ENCODE measurements at regions not wholly inside any gene's neighbourhood (a gene's known extent, or its start where the extent isn't known, plus 50 kb on each side); places are given as distances from the start of the nearest gene placed in this dataset.

- H3K27me3 ChIP-seq (ENCODE audit: insufficient read depth, insufficient read length) = no peaks in the 10 kb centered on the region
- H3K4me3 ChIP-seq (ENCODE audit: insufficient read length, low read depth) = no peak overlapping the region
- TF ChIP-seq YY1 (IDR thresholded peaks at IDR 0.05; ENCODE audit: insufficient read depth, insufficient read length) (no peak), SUZ12 (IDR thresholded peaks at IDR 0.05; ENCODE audit: extremely low read depth, insufficient read depth, insufficient read length) (no peak), ZNF274 (IDR thresholded peaks at IDR 0.05; ENCODE audit: low read depth, low read length) (no peak)
- no peak overlapping the region for H3K9ac ChIP-seq (ENCODE audit: insufficient read length, low read depth)
- no peaks in the 10 kb centered on the region for H3K9me3 ChIP-seq (ENCODE audit: insufficient read depth, low read length)
- no peaks in the 10 kb centered on the region for H3K36me3 ChIP-seq (ENCODE audit: insufficient read depth, insufficient read length, low read length)
- no peak for DNase-seq (ENCODE audit: low read depth, low spot score)
- no peaks in the 10 kb centered on the region for H3K4me1 ChIP-seq (ENCODE audit: insufficient read depth, insufficient read length)
Observed at GRCh38 chr11:80778432-80778831, 1337.6 kb upstream of the TENM4 start.

- H3K9me3 ChIP-seq (ENCODE audit: insufficient read depth, low read length) = no peaks in the 10 kb centered on the region
- no peak overlapping the region for H3K9ac ChIP-seq (ENCODE audit: insufficient read length, low read depth)
- no peaks in the 10 kb centered on the region for H3K36me3 ChIP-seq (ENCODE audit: insufficient read depth, insufficient read length, low read length)
- DNase-seq (ENCODE audit: low read depth, low spot score) = no peak
- H3K4me1 ChIP-seq (ENCODE audit: insufficient read depth, insufficient read length) = no peaks in the 10 kb centered on the region
- no peaks in the 10 kb centered on the region for H3K27me3 ChIP-seq (ENCODE audit: insufficient read depth, insufficient read length)
- H3K4me3 ChIP-seq (ENCODE audit: insufficient read length, low read depth) = no peak overlapping the region
- TF ChIP-seq ZNF274 (IDR thresholded peaks at IDR 0.05; ENCODE audit: low read depth, low read length) (no peak), YY1 (IDR thresholded peaks at IDR 0.05; ENCODE audit: insufficient read depth, insufficient read length) (no peak), SUZ12 (IDR thresholded peaks at IDR 0.05; ENCODE audit: extremely low read depth, insufficient read depth, insufficient read length) (no peak)
Observed at GRCh38 chr11:80773919-80774318, 1333.1 kb upstream of the TENM4 start.

GRCh38 chr11:80771017-80771416, 1330.2 kb upstream of the TENM4 start:
- Histone ChIP-seq H3K36me3 (ENCODE audit: insufficient read depth, insufficient read length, low read length) (no peaks in the 10 kb centered on the region), H3K4me1 (ENCODE audit: insufficient read depth, insufficient read length) (no peaks in the 10 kb centered on the region), H3K27me3 (ENCODE audit: insufficient read depth, insufficient read length) (no peaks in the 10 kb centered on the region), H3K9ac (ENCODE audit: insufficient read length, low read depth) (no peak overlapping the region), H3K9me3 (ENCODE audit: insufficient read depth, low read length) (no peaks in the 10 kb centered on the region), H3K4me3 (ENCODE audit: insufficient read length, low read depth) (no peak overlapping the region)
- no peak for DNase-seq (ENCODE audit: low read depth, low spot score)
- no peak for TF ChIP-seq SUZ12 (IDR thresholded peaks at IDR 0.05; ENCODE audit: extremely low read depth, insufficient read depth, insufficient read length)
- TF ChIP-seq ZNF274 (IDR thresholded peaks at IDR 0.05; ENCODE audit: low read depth, low read length) = no peak

- Histone ChIP-seq H3K4me3 (ENCODE audit: insufficient read length, low read depth) (no peak overlapping the region), H3K9ac (ENCODE audit: insufficient read length, low read depth) (no peak overlapping the region), H3K36me3 (ENCODE audit: insufficient read depth, insufficient read length, low read length) (no peaks in the 10 kb centered on the region), H3K27me3 (ENCODE audit: insufficient read depth, insufficient read length) (no peaks in the 10 kb centered on the region), H3K9me3 (ENCODE audit: insufficient read depth, low read length) (no peaks in the 10 kb centered on the region), H3K4me1 (ENCODE audit: insufficient read depth, insufficient read length) (no peaks in the 10 kb centered on the region)
- TF ChIP-seq ZNF274 (IDR thresholded peaks at IDR 0.05; ENCODE audit: low read depth, low read length) (no peak), SUZ12 (IDR thresholded peaks at IDR 0.05; ENCODE audit: extremely low read depth, insufficient read depth, insufficient read length) (no peak), YY1 (IDR thresholded peaks at IDR 0.05; ENCODE audit: insufficient read depth, insufficient read length) (no peak)
- DNase-seq (ENCODE audit: low read depth, low spot score) = no peak
Observed at GRCh38 chr11:80758787-80759186, 1318.0 kb upstream of the TENM4 start.

GRCh38 chr11:80748207-80748925, 1307.5 kb upstream of the TENM4 start:
- Histone ChIP-seq H3K9ac (ENCODE audit: insufficient read length, low read depth) (no peak overlapping the region), H3K9me3 (ENCODE audit: insufficient read depth, low read length) (no peaks in the 10 kb centered on the region), H3K4me3 (ENCODE audit: insufficient read length, low read depth) (no peak overlapping the region), H3K27me3 (ENCODE audit: insufficient read depth, insufficient read length) (no peaks in the 10 kb centered on the region), H3K4me1 (ENCODE audit: insufficient read depth, insufficient read length) (no peaks in the 10 kb centered on the region), H3K36me3 (ENCODE audit: insufficient read depth, insufficient read length, low read length) (no peaks in the 10 kb centered on the region)
- no peak for TF ChIP-seq YY1 (IDR thresholded peaks at IDR 0.05; ENCODE audit: insufficient read depth, insufficient read length)
- TF ChIP-seq SUZ12 (IDR thresholded peaks at IDR 0.05; ENCODE audit: extremely low read depth, insufficient read depth, insufficient read length) = no peak
- TF ChIP-seq ZNF274 (IDR thresholded peaks at IDR 0.05; ENCODE audit: low read depth, low read length) = no peak
- no peak for DNase-seq (ENCODE audit: low read depth, low spot score)

GRCh38 chr11:80746300-80746699, 1305.5 kb upstream of the TENM4 start:
- Histone ChIP-seq H3K9me3 (ENCODE audit: insufficient read depth, low read length) (no peaks in the 10 kb centered on the region), H3K36me3 (ENCODE audit: insufficient read depth, insufficient read length, low read length) (no peaks in the 10 kb centered on the region), H3K4me1 (ENCODE audit: insufficient read depth, insufficient read length) (no peaks in the 10 kb centered on the region), H3K4me3 (ENCODE audit: insufficient read length, low read depth) (no peak overlapping the region), H3K27me3 (ENCODE audit: insufficient read depth, insufficient read length) (no peaks in the 10 kb centered on the region), H3K9ac (ENCODE audit: insufficient read length, low read depth) (no peak overlapping the region)
- TF ChIP-seq ZNF274 (IDR thresholded peaks at IDR 0.05; ENCODE audit: low read depth, low read length) (no peak), YY1 (IDR thresholded peaks at IDR 0.05; ENCODE audit: insufficient read depth, insufficient read length) (no peak)
- no peak for DNase-seq (ENCODE audit: low read depth, low spot score)

- no peaks in the 10 kb centered on the region for H3K27me3 ChIP-seq (ENCODE audit: insufficient read depth, insufficient read length)
- no peak overlapping the region for H3K9ac ChIP-seq (ENCODE audit: insufficient read length, low read depth)
- no peaks in the 10 kb centered on the region for H3K36me3 ChIP-seq (ENCODE audit: insufficient read depth, insufficient read length, low read length)
- TF ChIP-seq SUZ12 (IDR thresholded peaks at IDR 0.05; ENCODE audit: extremely low read depth, insufficient read depth, insufficient read length) = no peak
- no peak for TF ChIP-seq YY1 (IDR thresholded peaks at IDR 0.05; ENCODE audit: insufficient read depth, insufficient read length)
- TF ChIP-seq ZNF274 (IDR thresholded peaks at IDR 0.05; ENCODE audit: low read depth, low read length) = no peak
- H3K9me3 ChIP-seq (ENCODE audit: insufficient read depth, low read length) = no peaks in the 10 kb centered on the region
- no peak for DNase-seq (ENCODE audit: low read depth, low spot score)
- H3K4me3 ChIP-seq (ENCODE audit: insufficient read length, low read depth) = no peak overlapping the region
- H3K4me1 ChIP-seq (ENCODE audit: insufficient read depth, insufficient read length) = no peaks in the 10 kb centered on the region
Observed at GRCh38 chr11:80745416-80745815, 1304.6 kb upstream of the TENM4 start.
